ENCODE measurements at regions not wholly inside any gene's neighbourhood (a gene's known extent, or its start where the extent isn't known, plus 50 kb on each side); places are given as distances from the start of the nearest gene placed in this dataset.

DNA sequence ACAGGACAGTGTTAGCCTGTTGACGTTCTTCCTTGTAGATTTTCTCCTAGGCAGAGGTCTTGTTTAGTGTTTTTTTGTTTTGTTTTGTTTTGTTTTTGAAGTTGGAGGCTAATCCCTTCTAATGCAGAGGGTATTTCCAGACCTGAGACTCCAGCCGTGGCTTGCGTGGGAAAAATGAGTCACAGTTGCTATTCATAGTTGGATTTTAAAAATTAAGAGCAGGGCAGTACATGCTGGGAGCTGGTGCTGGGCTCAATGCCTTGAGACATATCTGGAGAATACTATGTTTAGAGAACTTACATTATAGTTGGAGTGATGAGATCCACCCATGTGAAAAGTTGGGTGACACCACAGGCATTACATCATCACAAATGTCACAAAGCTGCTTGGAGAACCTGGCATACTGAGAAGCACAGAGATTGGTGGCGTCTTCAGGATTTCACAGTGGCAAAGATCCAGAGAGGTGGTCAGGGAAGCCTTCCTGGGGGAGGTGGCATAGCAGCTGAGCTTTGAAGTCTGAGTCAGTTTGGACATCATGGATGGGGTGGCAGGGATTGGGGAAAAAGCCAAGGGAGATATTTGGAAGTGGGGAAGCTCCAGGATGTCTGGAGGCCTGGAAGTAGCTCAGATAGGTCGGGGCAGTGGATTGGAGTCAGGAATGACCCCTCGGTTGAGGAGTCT lies 249.4 kb downstream of the LOXHD1 start:
- TF ChIP-seq CTCF (IDR thresholded peaks at IDR 0.05; ENCODE audit: insufficient read depth, low read length, missing control alignments) = no peak
- ChIA-PET POLR2A (no interaction called here), CTCF (no interaction called here)
- H3K4me3 ChIP-seq (ENCODE audit: low read depth, low read length) = no peak overlapping the region
- peak; percentile 19 for DNase-seq (ENCODE audit: low read depth, low spot score)

DNA sequence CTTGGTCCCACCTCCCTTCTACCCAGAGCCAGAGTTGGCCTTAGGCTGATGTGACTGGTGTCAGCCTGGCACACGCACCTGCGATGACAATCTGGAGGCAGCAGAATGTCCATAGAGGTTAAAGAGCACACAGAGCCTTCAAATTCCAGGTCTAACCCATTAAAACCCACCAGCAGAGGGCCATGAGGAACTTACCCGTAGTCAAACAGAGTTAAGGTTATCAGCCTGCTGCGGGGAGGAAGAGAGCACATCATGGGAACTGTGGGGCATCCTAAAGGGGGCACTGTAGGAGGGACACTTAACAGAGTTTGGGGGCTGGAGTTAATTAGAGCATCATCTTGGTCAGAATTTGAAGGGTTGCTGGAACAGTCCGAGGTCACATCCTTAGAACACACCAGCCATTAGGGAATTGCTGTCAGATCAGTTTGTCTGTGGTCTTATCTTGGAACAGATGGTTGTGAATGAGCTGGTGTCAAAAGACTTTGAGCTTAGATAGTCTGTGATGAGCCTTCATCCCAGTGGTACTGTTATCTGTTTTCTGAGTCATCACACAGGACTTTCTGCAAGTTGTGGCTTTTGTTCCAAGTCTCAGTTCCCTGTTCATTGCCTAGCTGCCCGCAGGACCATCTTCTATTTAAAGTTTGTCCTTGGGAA lies 248.6 kb downstream of the LOXHD1 start:
- ChIA-PET CTCF (no interaction called here), POLR2A (no interaction called here)
- no peak overlapping the region for H3K4me3 ChIP-seq (ENCODE audit: low read depth, low read length)
- no peak for DNase-seq (ENCODE audit: low read depth, low spot score)
- TF ChIP-seq CTCF (IDR thresholded peaks at IDR 0.05; ENCODE audit: insufficient read depth, low read length, missing control alignments) = no peak

DNA sequence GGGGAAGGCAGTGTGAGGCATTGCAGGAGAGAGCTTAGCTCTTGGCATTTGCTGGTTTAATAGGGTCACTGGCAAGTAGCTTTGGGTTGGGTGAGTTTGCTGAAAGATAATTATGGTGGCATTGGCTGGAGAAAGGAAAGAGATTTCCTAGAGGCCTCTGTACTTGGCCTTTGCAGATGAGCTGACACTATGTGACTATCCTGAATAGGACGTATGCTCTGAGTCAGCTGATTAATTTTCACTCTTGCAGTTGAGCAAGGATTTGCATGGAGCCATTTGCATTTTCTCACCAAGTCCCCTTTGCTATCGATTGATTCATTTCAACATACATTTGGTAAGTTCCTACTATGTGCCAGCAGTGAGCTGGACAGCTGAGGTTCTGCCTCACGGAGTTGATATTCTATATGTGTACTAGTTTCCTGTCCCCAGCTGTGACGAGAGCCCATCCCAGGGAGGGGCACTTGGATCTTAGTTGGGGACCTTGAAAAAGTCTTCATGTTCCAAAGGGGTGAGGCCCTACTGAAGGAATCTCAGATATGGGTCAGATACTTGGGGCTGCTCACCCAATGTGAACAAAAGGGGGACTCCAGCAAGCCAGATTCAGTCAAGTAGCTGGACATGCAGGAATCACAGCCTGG lies 245.7 kb downstream of the LOXHD1 start:
- CTCF ChIA-PET = interaction anchor here (1.2 kb wide), 1 partner anchor 237 kb away, joined by 3 read pairs; a partner anchor contains a TSS
- POLR2A ChIA-PET = no interaction called here

GRCh38 chr18:46411867-46412690 lies 244.9 kb downstream of the LOXHD1 start:
- no peak overlapping the region for H3K4me3 ChIP-seq (ENCODE audit: low read depth, low read length)
- DNase-seq (ENCODE audit: low read depth, low spot score) = no peak
- CTCF ChIA-PET = no interaction called here
- TF ChIP-seq CTCF (IDR thresholded peaks at IDR 0.05; ENCODE audit: insufficient read depth, low read length, missing control alignments) = no peak
- POLR2A ChIA-PET = no interaction called here

More for the DNA sequence above, 245.7 kb downstream of the LOXHD1 start:
- DNase-seq (ENCODE audit: low read depth, low spot score) = no peak
- no peak overlapping the region for H3K4me3 ChIP-seq (ENCODE audit: low read depth, low read length)
- no peak for TF ChIP-seq CTCF (IDR thresholded peaks at IDR 0.05; ENCODE audit: insufficient read depth, low read length, missing control alignments)

GRCh38 chr18:46412916-46413315 lies 244.1 kb downstream of the LOXHD1 start:
- ChIA-PET CTCF (no interaction called here), POLR2A (no interaction called here)
- TF ChIP-seq CTCF (IDR thresholded peaks at IDR 0.05; ENCODE audit: insufficient read depth, low read length, missing control alignments) = no peak
- no peak for DNase-seq (ENCODE audit: low read depth, low spot score)
- H3K4me3 ChIP-seq (ENCODE audit: low read depth, low read length) = no peak overlapping the region

- ChIA-PET CTCF (no interaction called here), POLR2A (no interaction called here)
- no peak for TF ChIP-seq CTCF (IDR thresholded peaks at IDR 0.05; ENCODE audit: insufficient read depth, low read length, missing control alignments)
- no peak overlapping the region for H3K4me3 ChIP-seq (ENCODE audit: low read depth, low read length)
- no peak for DNase-seq (ENCODE audit: low read depth, low spot score)
These were observed 243.3 kb downstream of the LOXHD1 start for GRCh38 chr18:46413684-46414083.
